HG03457 (cell line): ENCODE measurements at regions not wholly inside any gene's neighbourhood (a gene's known extent, or its start where the extent isn't known, plus 50 kb on each side); places are given as distances from the start of the nearest gene placed in this dataset.

Experiments used
- ATAC-seq: cut with Tn5 transposase; IDR thresholded peaks from one replicate; pipeline ENCODE4 v1.9.1; 2021; ENCODE audit warnings: moderate number of reproducible peaks; ENCODE audit not compliant: unreplicated experiment

GRCh38 chr1:90561103-90561783, 155.9 kb downstream of the BARHL2 start:
- ATAC-seq = no peak

- ATAC-seq = no peak
Measured at GRCh38 chr1:90558754-90559378, 158.2 kb downstream of the BARHL2 start.

GRCh38 chr1:90558126-90558525, 159.0 kb downstream of the BARHL2 start:
- no peak for ATAC-seq

GRCh38 chr1:90557706-90558105, 159.4 kb downstream of the BARHL2 start:
- no peak for ATAC-seq

GRCh38 chr1:90550626-90551406, 166.3 kb downstream of the BARHL2 start:
- ATAC-seq = no peak

- ATAC-seq = no peak
Measured at GRCh38 chr1:90544356-90544755, 172.7 kb downstream of the BARHL2 start.

- ATAC-seq = no peak
Measured at GRCh38 chr1:90537606-90538362, 179.3 kb downstream of the BARHL2 start.

GRCh38 chr1:90534663-90535295, 182.3 kb downstream of the BARHL2 start:
- no peak for ATAC-seq

GRCh38 chr1:90534116-90534515, 183.0 kb downstream of the BARHL2 start:
- ATAC-seq = no peak

GRCh38 chr1:90526954-90527353, 190.1 kb downstream of the BARHL2 start:
- no peak for ATAC-seq

GRCh38 chr1:90522432-90522831, 194.7 kb downstream of the BARHL2 start:
- no peak for ATAC-seq

- no peak for ATAC-seq
Measured at GRCh38 chr1:90513956-90514355, 203.1 kb downstream of the BARHL2 start.

- ATAC-seq = no peak
Measured at GRCh38 chr1:90512441-90512840, 204.7 kb downstream of the BARHL2 start.

- ATAC-seq = no peak
Measured at GRCh38 chr1:90510143-90510542, 207.0 kb downstream of the BARHL2 start.

GRCh38 chr1:90509225-90510048, 207.7 kb downstream of the BARHL2 start:
- no peak for ATAC-seq

GRCh38 chr1:90508376-90509167, 208.5 kb downstream of the BARHL2 start:
- no peak for ATAC-seq

- no peak for ATAC-seq
Measured at GRCh38 chr1:90507173-90507572, 209.9 kb downstream of the BARHL2 start.

- no peak for ATAC-seq
Measured at GRCh38 chr1:90505806-90506205, 211.3 kb downstream of the BARHL2 start.

- no peak for ATAC-seq
Measured at GRCh38 chr1:90504509-90504908, 212.6 kb downstream of the BARHL2 start.
